ENCODE measurements at regions not wholly inside any gene's neighbourhood (a gene's known extent, or its start where the extent isn't known, plus 50 kb on each side); places are given as distances from the start of the nearest gene placed in this dataset.

GRCh38 chr21:35940074-35940927 is 120.0 kb downstream of the SETD4 start:
- no peaks in the 10 kb centered on the region for H3K9me3 ChIP-seq (ENCODE audit: control insufficient read depth, insufficient read depth, low read length)
- H3F3A ChIP-seq (ENCODE audit: control insufficient read depth, insufficient read depth) = no peaks in the 10 kb centered on the region
- no peaks in the 10 kb centered on the region for H3K27me3 ChIP-seq (ENCODE audit: control insufficient read depth, low read length)
- no peaks in the 10 kb centered on the region for H3K79me2 ChIP-seq (ENCODE audit: control insufficient read depth, low read length)
- H4K20me1 ChIP-seq (ENCODE audit: control insufficient read depth, insufficient read depth, low read depth, low read length) = no peaks in the 10 kb centered on the region
- no peak overlapping the region for H3K4me3 ChIP-seq (ENCODE audit: low read length)
- H3K27ac ChIP-seq (ENCODE audit: low read depth, low read length) = no peak overlapping the region
- H3K9me2 ChIP-seq (replicated peaks; ENCODE audit: control insufficient read depth, low read length) = no peaks in the 10 kb centered on the region
- TF ChIP-seq CTCF (IDR thresholded peaks at IDR 0.05; ENCODE audit: low read depth, low read length, poor library complexity, severe bottlenecking) (peak; percentile 68), EZH2phosphoT487 (IDR thresholded peaks at IDR 0.05; ENCODE audit: borderline replicate concordance, low read length) (no peak)
- H3K4me1 ChIP-seq (ENCODE audit: control insufficient read depth, low read length) = peaks cover 13% of the 10 kb centered on the region
- H3K36me3 ChIP-seq (ENCODE audit: control insufficient read depth, low read length) = no peaks in the 10 kb centered on the region
- H3K4me2 ChIP-seq (ENCODE audit: low read length) = no peak overlapping the region

- Histone ChIP-seq H3K9me2 (replicated peaks; ENCODE audit: control insufficient read depth, low read length) (no peaks in the 10 kb centered on the region), H3K79me2 (ENCODE audit: control insufficient read depth, low read length) (no peaks in the 10 kb centered on the region), H3K4me3 (ENCODE audit: low read length) (no peak overlapping the region), H3F3A (ENCODE audit: control insufficient read depth, insufficient read depth) (no peaks in the 10 kb centered on the region), H3K27me3 (ENCODE audit: control insufficient read depth, low read length) (no peaks in the 10 kb centered on the region), H3K9me3 (ENCODE audit: control insufficient read depth, insufficient read depth, low read length) (no peaks in the 10 kb centered on the region), H3K4me1 (ENCODE audit: control insufficient read depth, low read length) (peaks cover 18% of the 10 kb centered on the region), H3K27ac (ENCODE audit: low read depth, low read length) (no peak overlapping the region), H3K36me3 (ENCODE audit: control insufficient read depth, low read length) (no peaks in the 10 kb centered on the region), H3K4me2 (ENCODE audit: low read length) (no peak overlapping the region), H4K20me1 (ENCODE audit: control insufficient read depth, insufficient read depth, low read depth, low read length) (no peaks in the 10 kb centered on the region)
- TF ChIP-seq EZH2phosphoT487 (IDR thresholded peaks at IDR 0.05; ENCODE audit: borderline replicate concordance, low read length) (no peak), CTCF (IDR thresholded peaks at IDR 0.05; ENCODE audit: low read depth, low read length, poor library complexity, severe bottlenecking) (no peak)
Observed at GRCh38 chr21:35938446-35938845, 121.9 kb downstream of the SETD4 start.

GRCh38 chr21:35933466-35933865 is 126.9 kb downstream of the SETD4 start:
- Histone ChIP-seq H3K4me3 (ENCODE audit: low read length) (no peak overlapping the region), H3K27me3 (ENCODE audit: control insufficient read depth, low read length) (no peaks in the 10 kb centered on the region), H3K4me1 (ENCODE audit: control insufficient read depth, low read length) (peaks cover 28% of the 10 kb centered on the region), H3K36me3 (ENCODE audit: control insufficient read depth, low read length) (no peaks in the 10 kb centered on the region), H3K27ac (ENCODE audit: low read depth, low read length) (peak overlapping the region; percentile 76; the same call in 1 of the 2 replicates), H3K9me3 (ENCODE audit: control insufficient read depth, insufficient read depth, low read length) (no peaks in the 10 kb centered on the region), H3K9me2 (replicated peaks; ENCODE audit: control insufficient read depth, low read length) (no peaks in the 10 kb centered on the region), H3K79me2 (ENCODE audit: control insufficient read depth, low read length) (no peaks in the 10 kb centered on the region), H3K4me2 (ENCODE audit: low read length) (peak overlapping the region; percentile 58), H3F3A (ENCODE audit: control insufficient read depth, insufficient read depth) (peaks cover 15% of the 10 kb centered on the region), H4K20me1 (ENCODE audit: control insufficient read depth, insufficient read depth, low read depth, low read length) (no peaks in the 10 kb centered on the region)
- TF ChIP-seq EZH2phosphoT487 (IDR thresholded peaks at IDR 0.05; ENCODE audit: borderline replicate concordance, low read length) (no peak), CTCF (IDR thresholded peaks at IDR 0.05; ENCODE audit: low read depth, low read length, poor library complexity, severe bottlenecking) (peak; percentile 48)

Data from DOHH2 (cell line).